Parathyroid adenoma (tissue), 2 donors: ENCODE measurements at regions not wholly inside any gene's neighbourhood (a gene's known extent, or its start where the extent isn't known, plus 50 kb on each side); places are given as distances from the start of the nearest gene placed in this dataset.

Experiments used
- H2AFZ ChIP-seq: fragments of 300-600 bp; sonication (generic); one replicate; pipeline ENCODE4 v1.7.0; 2017; ENCODE audit warnings: antibody characterized with exemption, mild to moderate bottlenecking
- H3K27ac ChIP-seq: fragments of 300-600 bp; sonication (generic); one replicate; pipeline ENCODE4 v1.7.0; 2017
- H3K27me3 ChIP-seq: fragments of 300-600 bp; sonication (generic); one replicate; pipeline ENCODE4 v1.7.0; 2017; ENCODE audit warnings: low read length; ENCODE audit not compliant: control insufficient read depth, insufficient read depth
- H3K36me3 ChIP-seq: fragments of 300-600 bp; sonication (generic); one replicate; pipeline ENCODE4 v1.7.0; 2017; ENCODE audit warnings: low read length; ENCODE audit not compliant: control insufficient read depth, insufficient read depth
- H3K4me1 ChIP-seq: fragments of 300-600 bp; sonication (generic); one replicate; pipeline ENCODE4 v1.7.0; 2017; ENCODE audit warnings: control low read depth
- H3K4me2 ChIP-seq: fragments of 300-600 bp; sonication (generic); one replicate; pipeline ENCODE4 v1.7.0; 2017; ENCODE audit warnings: low read length
- H3K4me3 ChIP-seq: fragments of 300-600 bp; sonication (generic); one replicate; pipeline ENCODE4 v1.7.0; 2017; ENCODE audit warnings: low read depth, low read length
- H3K79me2 ChIP-seq: fragments of 300-600 bp; sonication (generic); one replicate; pipeline ENCODE4 v1.7.0; 2017; ENCODE audit warnings: control low read depth
- H3K9ac ChIP-seq: fragments of 300-600 bp; sonication (generic); one replicate; pipeline ENCODE4 v1.7.0; 2017; ENCODE audit warnings: mild to moderate bottlenecking
- H3K9me3 ChIP-seq: fragments of 300-600 bp; sonication (generic); one replicate; pipeline ENCODE4 v1.7.0; 2017; ENCODE audit warnings: low read length; ENCODE audit not compliant: control insufficient read depth
- CTCF ChIP-seq: fragments of 300-600 bp; sonication (generic); IDR thresholded peaks from one replicate; pipeline ENCODE4 v1.7.0; 2017; ENCODE audit warnings: antibody characterized with exemption, mild to moderate bottlenecking
- donor health status: primary hyperparathyroidism.

GRCh38 chr22:48886604-48887393 is 940.9 kb downstream of the BRD1 start:
- no peaks in the 10 kb centered on the region for H3K79me2 ChIP-seq
- no peaks in the 10 kb centered on the region for H3K27me3 ChIP-seq
- H3K4me3 ChIP-seq, result no peak overlapping the region
- H3K4me2 ChIP-seq, result no peak overlapping the region
- TF ChIP-seq CTCF, result no peak
- H3K9me3 ChIP-seq, result no peaks in the 10 kb centered on the region
- no peak overlapping the region for H2AFZ ChIP-seq
- H3K36me3 ChIP-seq, result no peaks in the 10 kb centered on the region
- no peak overlapping the region for H3K27ac ChIP-seq
- no peak overlapping the region for H3K9ac ChIP-seq
- no peaks in the 10 kb centered on the region for H3K4me1 ChIP-seq

GRCh38 chr22:48885919-48886305 is 941.8 kb downstream of the BRD1 start:
- Histone ChIP-seq H3K79me2 (no peaks in the 10 kb centered on the region), H2AFZ (no peak overlapping the region), H3K9me3 (no peaks in the 10 kb centered on the region), H3K4me2 (no peak overlapping the region), H3K27me3 (no peaks in the 10 kb centered on the region), H3K4me3 (no peak overlapping the region), H3K9ac (no peak overlapping the region), H3K27ac (no peak overlapping the region), H3K4me1 (no peaks in the 10 kb centered on the region), H3K36me3 (no peaks in the 10 kb centered on the region)
- TF ChIP-seq CTCF, result no peak

- no peak overlapping the region for H2AFZ ChIP-seq
- H3K9ac ChIP-seq, result no peak overlapping the region
- no peak overlapping the region for H3K4me3 ChIP-seq
- H3K27ac ChIP-seq, result no peak overlapping the region
- no peaks in the 10 kb centered on the region for H3K36me3 ChIP-seq
- no peak overlapping the region for H3K4me2 ChIP-seq
- H3K79me2 ChIP-seq, result no peaks in the 10 kb centered on the region
- no peaks in the 10 kb centered on the region for H3K4me1 ChIP-seq
- no peak for TF ChIP-seq CTCF
- no peaks in the 10 kb centered on the region for H3K9me3 ChIP-seq
- H3K27me3 ChIP-seq, result no peaks in the 10 kb centered on the region
Observed at GRCh38 chr22:48885271-48885918, 942.3 kb downstream of the BRD1 start.

- Histone ChIP-seq H3K4me1 (no peaks in the 10 kb centered on the region), H3K4me3 (no peak overlapping the region), H3K27me3 (no peaks in the 10 kb centered on the region), H3K27ac (no peak overlapping the region), H3K9me3 (no peaks in the 10 kb centered on the region), H3K36me3 (no peaks in the 10 kb centered on the region), H2AFZ (no peak overlapping the region), H3K9ac (no peak overlapping the region), H3K4me2 (no peak overlapping the region), H3K79me2 (no peaks in the 10 kb centered on the region)
- no peak for TF ChIP-seq CTCF
Observed at GRCh38 chr22:48884786-48885185, 942.9 kb downstream of the BRD1 start.

GRCh38 chr22:48884324-48884723 is 943.3 kb downstream of the BRD1 start:
- H2AFZ ChIP-seq, result no peak overlapping the region
- H3K36me3 ChIP-seq, result no peaks in the 10 kb centered on the region
- no peak overlapping the region for H3K9ac ChIP-seq
- TF ChIP-seq CTCF, result no peak
- H3K79me2 ChIP-seq, result no peaks in the 10 kb centered on the region
- no peak overlapping the region for H3K4me2 ChIP-seq
- H3K27ac ChIP-seq, result no peak overlapping the region
- H3K9me3 ChIP-seq, result no peaks in the 10 kb centered on the region
- no peaks in the 10 kb centered on the region for H3K4me1 ChIP-seq
- no peak overlapping the region for H3K4me3 ChIP-seq
- H3K27me3 ChIP-seq, result no peaks in the 10 kb centered on the region
